A549 (cell line): ENCODE measurements at regions not wholly inside any gene's neighbourhood (a gene's known extent, or its start where the extent isn't known, plus 50 kb on each side); places are given as distances from the start of the nearest gene placed in this dataset.

Source experiments
- BHLHE40 ChIP-seq: IDR thresholded peaks from 2 replicates; pipeline ENCODE4 v1.6.1; 2012; ENCODE audit warnings: low read depth, low read length, inconsistent platforms
- CEBPB ChIP-seq, 2 experiments: fragments of >200 bp in 1 of 2; sonication (Bioruptor Twin) in 1 of 2; formaldehyde crosslinking in 1 of 2; IDR thresholded peaks; 2 replicates each; pipeline ENCODE4 v1.6.1; 2012 to 2016
- EP300 ChIP-seq, 2 experiments: fragments of >200 bp; sonication (Bioruptor Twin); formaldehyde crosslinking; IDR thresholded peaks; 2 replicates in 1 of 2; 3 replicates in 1 of 2; pipeline ENCODE4 v1.6.1; 2016 to 2017
- KDM1A ChIP-seq: fragments of 200-600 bp; sonication (generic); IDR thresholded peaks from 2 replicates; pipeline ENCODE4 v1.6.1; 2016; ENCODE audit warnings: low read depth, mild to moderate bottlenecking
- MAFK ChIP-seq: fragments of 450-650 bp; IDR thresholded peaks from 2 replicates; pipeline ENCODE4 v1.6.1; 2014; ENCODE audit not compliant: partially characterized antibody
- MYC ChIP-seq: IDR thresholded peaks from 2 replicates; pipeline ENCODE4 v1.6.1; 2012; ENCODE audit warnings: mild to moderate bottlenecking, inconsistent platforms, low read length, improper control_type of control experiment, borderline replicate concordance
- POLR2A ChIP-seq: IDR thresholded peaks from 2 replicates; pipeline ENCODE4 v1.6.1; 2012; ENCODE audit warnings: mild to moderate bottlenecking, low read length
- RAD21 ChIP-seq, 2 experiments: fragments of >200 bp in 1 of 2; sonication (Bioruptor Twin) in 1 of 2; formaldehyde crosslinking in 1 of 2; IDR thresholded peaks in 1 of 2; conservative IDR thresholded peaks in 1 of 2; 2 replicates in 1 of 2; 3 replicates in 1 of 2; pipeline ENCODE4 v1.6.1; 2012 to 2018; ENCODE audit warnings: inconsistent platforms in 1 of 2
- RFX5 ChIP-seq: fragments of 450-650 bp; IDR thresholded peaks from 2 replicates; pipeline ENCODE4 v1.7.1; 2014; ENCODE audit warnings: antibody characterized with exemption, mild to moderate bottlenecking, moderate library complexity
- TP53 ChIP-seq: fragments of 250-450 bp; sonication (Bioruptor Pico); IDR thresholded peaks from 2 replicates; pipeline ENCODE4 v1.5.0; 2021; ENCODE audit warnings: mild to moderate bottlenecking, moderate library complexity
- TF ChIP-seq, protein P1 (sequence below): fragments of >200 bp; sonication (Bioruptor Twin); formaldehyde crosslinking; IDR thresholded peaks from 3 replicates; pipeline ENCODE4 v1.5.1; 2016
- TF ChIP-seq, protein P2 (sequence below): fragments of 250-450 bp; sonication (Bioruptor Pico); IDR thresholded peaks from 2 replicates; pipeline ENCODE4 v1.5.0; 2021; ENCODE audit warnings: mild to moderate bottlenecking, moderate library complexity, borderline replicate concordance
- TF ChIP-seq, protein P3 (sequence below): IDR thresholded peaks from 2 replicates; pipeline ENCODE4 v1.6.1; 2012; ENCODE audit warnings: low read depth, borderline replicate concordance

DNA sequence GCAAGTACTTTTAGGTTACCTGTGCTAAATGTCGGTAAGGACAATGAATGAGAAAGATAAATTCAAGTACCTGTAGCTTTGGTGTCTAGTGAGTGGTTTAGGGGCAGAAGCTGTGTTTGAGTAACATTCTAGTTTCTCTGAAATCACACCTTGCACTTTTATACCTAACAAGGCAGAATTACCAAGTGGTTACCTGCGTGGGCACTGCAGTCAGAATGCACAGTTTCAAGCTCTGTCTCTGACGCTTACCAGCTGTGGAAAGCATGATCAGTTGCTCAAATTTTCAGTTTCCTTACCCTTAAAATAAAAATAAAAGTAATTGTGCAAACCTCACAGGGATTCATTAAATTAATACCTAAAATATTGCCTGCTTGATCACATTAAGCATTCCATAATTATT is 846.9 kb upstream of the VRK2 start:
- TF ChIP-seq, protein P1, sequence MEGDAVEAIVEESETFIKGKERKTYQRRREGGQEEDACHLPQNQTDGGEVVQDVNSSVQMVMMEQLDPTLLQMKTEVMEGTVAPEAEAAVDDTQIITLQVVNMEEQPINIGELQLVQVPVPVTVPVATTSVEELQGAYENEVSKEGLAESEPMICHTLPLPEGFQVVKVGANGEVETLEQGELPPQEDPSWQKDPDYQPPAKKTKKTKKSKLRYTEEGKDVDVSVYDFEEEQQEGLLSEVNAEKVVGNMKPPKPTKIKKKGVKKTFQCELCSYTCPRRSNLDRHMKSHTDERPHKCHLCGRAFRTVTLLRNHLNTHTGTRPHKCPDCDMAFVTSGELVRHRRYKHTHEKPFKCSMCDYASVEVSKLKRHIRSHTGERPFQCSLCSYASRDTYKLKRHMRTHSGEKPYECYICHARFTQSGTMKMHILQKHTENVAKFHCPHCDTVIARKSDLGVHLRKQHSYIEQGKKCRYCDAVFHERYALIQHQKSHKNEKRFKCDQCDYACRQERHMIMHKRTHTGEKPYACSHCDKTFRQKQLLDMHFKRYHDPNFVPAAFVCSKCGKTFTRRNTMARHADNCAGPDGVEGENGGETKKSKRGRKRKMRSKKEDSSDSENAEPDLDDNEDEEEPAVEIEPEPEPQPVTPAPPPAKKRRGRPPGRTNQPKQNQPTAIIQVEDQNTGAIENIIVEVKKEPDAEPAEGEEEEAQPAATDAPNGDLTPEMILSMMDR, result no peak
- no peak for TF ChIP-seq MAFK
- TF ChIP-seq, protein P2, sequence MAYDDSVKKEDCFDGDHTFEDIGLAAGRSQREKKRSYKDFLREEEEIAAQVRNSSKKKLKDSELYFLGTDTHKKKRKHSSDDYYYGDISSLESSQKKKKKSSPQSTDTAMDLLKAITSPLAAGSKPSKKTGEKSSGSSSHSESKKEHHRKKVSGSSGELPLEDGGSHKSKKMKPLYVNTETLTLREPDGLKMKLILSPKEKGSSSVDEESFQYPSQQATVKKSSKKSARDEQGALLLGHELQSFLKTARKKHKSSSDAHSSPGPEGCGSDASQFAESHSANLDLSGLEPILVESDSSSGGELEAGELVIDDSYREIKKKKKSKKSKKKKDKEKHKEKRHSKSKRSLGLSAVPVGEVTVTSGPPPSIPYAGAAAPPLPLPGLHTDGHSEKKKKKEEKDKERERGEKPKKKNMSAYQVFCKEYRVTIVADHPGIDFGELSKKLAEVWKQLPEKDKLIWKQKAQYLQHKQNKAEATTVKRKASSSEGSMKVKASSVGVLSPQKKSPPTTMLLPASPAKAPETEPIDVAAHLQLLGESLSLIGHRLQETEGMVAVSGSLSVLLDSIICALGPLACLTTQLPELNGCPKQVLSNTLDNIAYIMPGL, result no peak
- TF ChIP-seq CEBPB (IDR thresholded peaks at IDR 0.05), result no peak
- no peak for TF ChIP-seq POLR2A
- TF ChIP-seq, protein P3, sequence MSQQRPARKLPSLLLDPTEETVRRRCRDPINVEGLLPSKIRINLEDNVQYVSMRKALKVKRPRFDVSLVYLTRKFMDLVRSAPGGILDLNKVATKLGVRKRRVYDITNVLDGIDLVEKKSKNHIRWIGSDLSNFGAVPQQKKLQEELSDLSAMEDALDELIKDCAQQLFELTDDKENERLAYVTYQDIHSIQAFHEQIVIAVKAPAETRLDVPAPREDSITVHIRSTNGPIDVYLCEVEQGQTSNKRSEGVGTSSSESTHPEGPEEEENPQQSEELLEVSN, result no peak
- TF ChIP-seq RAD21 (conservative IDR thresholded peaks at IDR 0.05 in 1 of 2, IDR thresholded peaks at IDR 0.05 in 1 of 2), result no peak
- no peak for TF ChIP-seq KDM1A
- TF ChIP-seq MYC, result no peak
- no peak for TF ChIP-seq EP300 (IDR thresholded peaks at IDR 0.05)
- no peak for TF ChIP-seq TP53
- TF ChIP-seq RFX5, result no peak
- TF ChIP-seq BHLHE40, result no peak
